Ovary (tissue), 7 donors: ENCODE measurements at regions not wholly inside any gene's neighbourhood (a gene's known extent, or its start where the extent isn't known, plus 50 kb on each side); places are given as distances from the start of the nearest gene placed in this dataset.

Source experiments
- DNase-seq, 5 donors: peaks; one replicate each; pipeline ENCODE4 v3.0.0-alpha.2; 2019 to 2020
- H3K27ac ChIP-seq, 2 donors: fragments of 200-600 bp; one replicate each; pipeline versions ENCODE4 v1.5.1 to v1.8.0; 2019 to 2022
- H3K27me3 ChIP-seq: fragments of 200-600 bp; one replicate; pipeline ENCODE4 v1.8.0; 2022
- H3K36me3 ChIP-seq: fragments of 200-600 bp; sonication (generic); one replicate; pipeline ENCODE4 v1.5.1; 2019
- H3K4me1 ChIP-seq: one replicate; pipeline ENCODE4 v1.8.1; 2013; ENCODE audit warnings: mild to moderate bottlenecking, moderate library complexity; ENCODE audit not compliant: insufficient read depth
- H3K4me3 ChIP-seq: fragments of 200-600 bp; sonication (generic); one replicate; pipeline ENCODE4 v1.5.1; 2017
- H3K9me3 ChIP-seq, 2 donors: fragments of 200-600 bp in 1 of 2; sonication (generic) in 1 of 2; one replicate each; pipeline versions ENCODE4 v1.5.1 to v1.8.1; 2013 to 2019; ENCODE audit warnings: mild to moderate bottlenecking in 1 of 2, moderate library complexity in 1 of 2
- EP300 ChIP-seq: sonication (generic); formaldehyde crosslinking; IDR thresholded peaks from one replicate; pipeline ENCODE4 v1.6.1; 2017; ENCODE audit warnings: antibody characterized with exemption
- POLR2A ChIP-seq: fragments of 450-650 bp; IDR thresholded peaks from one replicate; pipeline ENCODE4 v1.6.1; 2017; ENCODE audit warnings: antibody characterized with exemption, mild to moderate bottlenecking, moderate library complexity
- WGBS, 3 donors: extraction: QIAGEN DNeasy Blood & Tissue Kit in 1 of 3; methylation state at CpG; one replicate each; pipeline versions ENCODE4 v1.1.5 to v1.1.7; 2013 to 2017; 5-methylcytosine and 5-hydroxymethylcytosine counted together
- intact Hi-C, 4 donors: fragments of 100-400 bp; cut with DNase I; formaldehyde crosslinking; loops; one replicate each; pipeline versions ENCODE4 v1.11.0 to v1.15.1; 2022 to 2023
- TF ChIP-seq, protein P1 (sequence below), 3 donors: fragments of 450-650 bp in 2 of 3; fragments of 200-600 bp in 1 of 3; IDR thresholded peaks; one replicate each; pipeline versions ENCODE4 v1.5.1 to v1.8.0; 2016 to 2022; ENCODE audit warnings: antibody characterized with exemption in 3 of 3, mild to moderate bottlenecking in 1 of 3
- donor health status: DM: no; HTN: no; CAD: no; lungs with moderate emphysema.
- donor health status: DM: no; HTN: no; CAD: no.
- donor health status: Bipolar disorder and iron deficiency.
- donor health status: DM: no; HTN: no; CAD: no.
- donor health status: DM: yes; HTN: yes; CAD: no.

DNA sequence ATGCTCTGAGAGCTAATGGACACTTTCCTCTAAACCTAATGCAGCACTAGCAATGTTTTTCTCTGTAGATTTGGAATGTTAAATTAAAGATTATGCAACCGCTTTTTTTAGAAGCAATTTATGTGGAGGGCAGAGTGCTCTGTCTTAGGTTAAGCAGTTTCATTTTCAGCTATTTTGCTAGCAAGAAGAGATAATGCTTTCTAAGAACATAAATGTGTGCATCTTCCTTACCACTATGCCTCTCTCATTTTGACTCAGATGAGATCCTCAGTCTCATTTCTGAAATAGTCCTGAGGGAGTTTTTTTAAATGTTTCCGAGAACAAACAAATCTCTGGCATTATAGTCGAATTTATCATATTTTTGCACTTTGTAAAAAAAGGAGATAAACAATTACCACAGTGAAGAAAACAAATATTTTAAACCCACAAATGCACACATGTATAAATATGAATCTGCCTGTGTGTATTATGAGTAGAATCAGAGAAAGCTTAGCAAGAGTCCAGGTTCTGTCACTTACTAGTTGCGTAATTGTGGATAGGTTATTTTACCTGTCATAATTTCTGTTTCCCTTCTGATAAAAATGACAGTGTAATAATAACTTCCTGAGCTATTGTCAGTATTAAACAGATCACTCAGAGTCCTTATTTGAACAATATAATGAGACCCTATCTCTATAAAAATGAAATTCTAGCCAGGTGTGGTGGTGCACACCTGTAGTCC is 207.7 kb upstream of the CRIM1 start:
- no peaks in the 10 kb centered on the region for H3K36me3 ChIP-seq
- H3K9me3 ChIP-seq: no peaks in the 10 kb centered on the region
- TF ChIP-seq, protein P1, sequence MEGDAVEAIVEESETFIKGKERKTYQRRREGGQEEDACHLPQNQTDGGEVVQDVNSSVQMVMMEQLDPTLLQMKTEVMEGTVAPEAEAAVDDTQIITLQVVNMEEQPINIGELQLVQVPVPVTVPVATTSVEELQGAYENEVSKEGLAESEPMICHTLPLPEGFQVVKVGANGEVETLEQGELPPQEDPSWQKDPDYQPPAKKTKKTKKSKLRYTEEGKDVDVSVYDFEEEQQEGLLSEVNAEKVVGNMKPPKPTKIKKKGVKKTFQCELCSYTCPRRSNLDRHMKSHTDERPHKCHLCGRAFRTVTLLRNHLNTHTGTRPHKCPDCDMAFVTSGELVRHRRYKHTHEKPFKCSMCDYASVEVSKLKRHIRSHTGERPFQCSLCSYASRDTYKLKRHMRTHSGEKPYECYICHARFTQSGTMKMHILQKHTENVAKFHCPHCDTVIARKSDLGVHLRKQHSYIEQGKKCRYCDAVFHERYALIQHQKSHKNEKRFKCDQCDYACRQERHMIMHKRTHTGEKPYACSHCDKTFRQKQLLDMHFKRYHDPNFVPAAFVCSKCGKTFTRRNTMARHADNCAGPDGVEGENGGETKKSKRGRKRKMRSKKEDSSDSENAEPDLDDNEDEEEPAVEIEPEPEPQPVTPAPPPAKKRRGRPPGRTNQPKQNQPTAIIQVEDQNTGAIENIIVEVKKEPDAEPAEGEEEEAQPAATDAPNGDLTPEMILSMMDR (IDR thresholded peaks at IDR 0.05): no peak
- H3K27ac ChIP-seq: no peak overlapping the region
- intact Hi-C loops: no loop called here
- no peaks in the 10 kb centered on the region for H3K4me1 ChIP-seq
- WGBS, 3 donors: 31 to 40% (median 34%) methylated on average over 4 of the region's 4 CpGs
- no peak overlapping the region for H3K4me3 ChIP-seq
- H3K27me3 ChIP-seq: no peaks in the 10 kb centered on the region
- no peak for DNase-seq

DNA sequence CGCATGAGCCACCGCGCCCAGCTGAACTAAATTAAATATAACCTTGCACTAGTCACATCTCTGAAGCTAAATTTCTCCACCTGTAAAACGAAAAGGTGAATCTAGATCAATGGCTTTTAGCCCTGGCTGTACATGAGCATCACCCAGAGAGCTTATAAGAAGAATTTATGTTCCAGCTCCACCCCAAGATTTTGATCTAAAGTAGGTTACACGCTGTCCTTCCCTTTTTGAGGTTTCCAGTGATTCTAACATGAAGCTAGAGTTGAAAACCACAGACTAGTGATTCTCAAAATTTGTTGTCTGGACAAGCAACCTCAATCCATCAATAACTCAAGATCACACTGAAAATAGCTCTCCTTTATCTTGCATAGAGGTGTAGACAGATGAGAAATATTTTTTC is 208.8 kb upstream of the CRIM1 start:
- WGBS, 3 donors: 87 to 96% (median 90%) methylated on average over 5 of the region's 5 CpGs
- Histone ChIP-seq H3K9me3 (no peaks in the 10 kb centered on the region), H3K4me1 (no peaks in the 10 kb centered on the region), H3K4me3 (no peak overlapping the region), H3K27me3 (no peaks in the 10 kb centered on the region), H3K27ac (no peak overlapping the region), H3K36me3 (no peaks in the 10 kb centered on the region)
- TF ChIP-seq EP300: no peak
- no peak for TF ChIP-seq POLR2A
- TF ChIP-seq, protein P1 (IDR thresholded peaks at IDR 0.05): no peak
- intact Hi-C loops: no loop called here
- no peak for DNase-seq

DNA sequence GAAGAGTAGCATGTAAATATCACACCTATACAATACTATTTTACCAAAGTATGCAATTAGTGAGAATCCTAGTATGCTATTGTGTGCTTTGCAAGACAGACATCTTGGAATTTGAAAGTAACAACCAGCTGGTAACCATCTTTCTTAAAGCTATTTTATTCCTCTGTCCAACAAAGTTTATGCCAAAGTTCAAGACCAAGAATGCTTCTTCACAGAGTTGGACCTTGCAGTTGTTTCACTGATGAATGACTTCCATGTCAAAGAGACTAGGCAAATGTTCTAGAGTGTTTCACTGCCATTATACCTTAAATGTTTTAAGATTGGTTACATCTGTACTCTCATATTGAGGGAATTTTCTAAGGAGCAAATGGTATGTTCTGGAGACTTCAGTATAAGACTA is 215.2 kb upstream of the CRIM1 start:
- Histone ChIP-seq H3K36me3 (no peaks in the 10 kb centered on the region), H3K9me3 (no peaks in the 10 kb centered on the region), H3K4me1 (no peaks in the 10 kb centered on the region), H3K4me3 (no peak overlapping the region), H3K27ac (no peak overlapping the region), H3K27me3 (no peaks in the 10 kb centered on the region)
- TF ChIP-seq POLR2A: no peak
- no peak for TF ChIP-seq EP300
- TF ChIP-seq, protein P1 (IDR thresholded peaks at IDR 0.05): no peak
- no peak for DNase-seq
- intact Hi-C loops: no loop called here

DNA sequence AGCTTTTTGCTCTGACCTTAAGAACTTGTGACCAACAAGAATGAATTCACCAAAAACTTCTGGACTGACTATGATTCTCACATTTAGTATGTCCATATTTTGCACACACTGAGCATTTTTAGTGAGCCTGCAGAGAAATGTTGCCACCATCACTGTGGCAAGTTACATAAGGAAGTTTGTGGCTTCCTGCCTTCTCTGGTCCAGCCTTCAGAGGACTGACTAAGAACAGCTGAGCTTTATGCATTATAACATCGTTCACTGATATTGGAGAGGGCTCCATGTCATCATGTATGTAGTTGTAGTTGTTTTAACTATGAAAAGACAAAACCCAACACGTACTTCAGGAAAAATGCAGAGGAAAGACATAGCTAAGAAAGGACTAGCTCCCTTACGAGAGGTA is 218.0 kb upstream of the CRIM1 start:
- Histone ChIP-seq H3K4me3 (no peak overlapping the region), H3K9me3 (no peaks in the 10 kb centered on the region), H3K27me3 (no peaks in the 10 kb centered on the region), H3K4me1 (no peaks in the 10 kb centered on the region), H3K27ac (no peak overlapping the region), H3K36me3 (no peaks in the 10 kb centered on the region)
- WGBS, 3 donors: 67 to 77% (median 73%) methylated on average over 3 of the region's 3 CpGs
- intact Hi-C loops: no loop called here
- TF ChIP-seq, protein P1 (IDR thresholded peaks at IDR 0.05): no peak
- TF ChIP-seq POLR2A (no peak), EP300 (no peak)
- DNase-seq: no peak
